DMS114 treated with DMSO at 0.1 percent for 48 hours (cell line): ENCODE measurements at regions not wholly inside any gene's neighbourhood (a gene's known extent, or its start where the extent isn't known, plus 50 kb on each side); places are given as distances from the start of the nearest gene placed in this dataset.

Source experiments
- DNase-seq: peaks from one replicate; lab custom pipeline; 2025; ENCODE audit not compliant: unreplicated experiment; lab: John Stamatoyannopoulos, UW

- DNase-seq, result no peak
These were observed 154.0 kb downstream of the BMP7 start for GRCh38 chr20:57112448-57112847.

DNA sequence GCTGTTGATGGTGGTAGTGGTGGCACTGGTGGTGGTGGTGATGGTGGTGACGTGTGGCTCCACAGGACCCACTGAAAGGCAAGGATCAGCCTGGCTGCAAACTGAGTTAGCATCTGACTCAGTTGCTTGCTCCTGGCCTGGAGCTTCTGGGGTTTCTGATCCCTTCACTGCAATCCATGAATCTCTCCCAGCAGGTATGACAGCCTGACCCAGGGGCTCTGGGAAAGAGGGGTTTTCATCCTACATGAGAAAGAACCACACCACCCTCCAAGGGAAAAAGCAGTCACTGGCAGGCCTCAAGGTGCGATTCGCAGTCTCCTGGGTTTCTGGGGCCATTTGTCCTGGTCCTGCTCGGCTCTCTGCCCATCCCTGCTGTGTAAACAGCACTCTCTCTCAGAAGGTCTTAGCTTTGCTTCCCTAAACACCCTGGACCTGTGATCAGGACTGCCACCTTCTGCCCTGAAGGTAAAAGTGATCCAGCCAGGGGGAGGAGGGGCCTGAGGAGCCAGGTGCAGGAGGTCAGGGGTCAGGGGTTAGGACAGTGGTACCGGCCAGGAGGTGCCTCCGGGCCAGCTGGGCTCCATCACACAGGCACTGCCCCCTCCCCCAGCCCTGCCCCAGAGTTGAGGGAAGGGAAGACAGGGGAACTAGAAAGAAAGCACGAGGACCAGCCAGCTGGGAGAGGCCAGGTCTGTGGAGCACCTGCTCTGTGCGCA lies 152.0 kb downstream of the BMP7 start:
- no peak for DNase-seq

GRCh38 chr20:57117296-57117695 lies 149.1 kb downstream of the BMP7 start:
- DNase-seq, result no peak

GRCh38 chr20:57118107-57118769 lies 148.2 kb downstream of the BMP7 start:
- no peak for DNase-seq
